Esophagus (tissue), 2 donors: ENCODE measurements at regions not wholly inside any gene's neighbourhood (a gene's known extent, or its start where the extent isn't known, plus 50 kb on each side); places are given as distances from the start of the nearest gene placed in this dataset.
A peak's percentile ranks its signal among the peaks of the same experiment; 100 is the strongest.

ENCODE experiments used
- H3K27ac ChIP-seq, 2 donors: one replicate each; pipeline ENCODE4 v1.5.1; 2013; ENCODE audit warnings: low read depth in 2 of 2, mild to moderate bottlenecking in 2 of 2, inconsistent platforms in 1 of 2, low read length in 1 of 2, moderate library complexity in 1 of 2
- H3K27me3 ChIP-seq, 2 donors: one replicate each; pipeline ENCODE4 v1.6.1; 2013; ENCODE audit warnings: low read length in 2 of 2, control low read depth in 1 of 2, mild to moderate bottlenecking in 1 of 2; ENCODE audit not compliant: insufficient read depth in 2 of 2, control insufficient read depth in 1 of 2
- H3K36me3 ChIP-seq, 2 donors: one replicate each; pipeline ENCODE4 v1.6.1; 2013; ENCODE audit warnings: low read length in 1 of 2; ENCODE audit not compliant: control insufficient read depth in 2 of 2, insufficient read depth in 2 of 2
- H3K4me1 ChIP-seq, 2 donors: one replicate each; pipeline ENCODE4 v1.6.1; 2013; ENCODE audit warnings: low read length in 1 of 2; ENCODE audit not compliant: control insufficient read depth in 2 of 2, insufficient read depth in 2 of 2
- H3K4me3 ChIP-seq, 2 donors: one replicate each; pipeline ENCODE4 v1.5.1; 2013; ENCODE audit warnings: low read length in 2 of 2, mild to moderate bottlenecking in 2 of 2, low read depth in 1 of 2, moderate library complexity in 1 of 2
- H3K9me3 ChIP-seq, 2 donors: one replicate each; pipeline ENCODE4 v1.6.1; 2013; ENCODE audit warnings: mild to moderate bottlenecking in 2 of 2, low read depth in 1 of 2, low read length in 1 of 2, moderate library complexity in 1 of 2; ENCODE audit not compliant: control insufficient read depth in 2 of 2, insufficient read depth in 1 of 2
- WGBS, 2 donors: extraction: QIAGEN DNeasy Blood & Tissue Kit; methylation state at CpG; one replicate each; pipeline ENCODE4 v1.1.7; 2013; 5-methylcytosine and 5-hydroxymethylcytosine counted together
- donor health status: healthy with polysubstance abuse.
- donor health status: Bipolar disorder and iron deficiency.

- WGBS, 2 donors: 41 to 48% methylated on average over 2 of the region's 2 CpGs
- Histone ChIP-seq H3K27ac (no peak overlapping the region), H3K36me3 (no peaks in the 10 kb centered on the region), H3K27me3 (peaks cover 2 to 5% of the 10 kb centered on the region in 2 donors), H3K4me1 (peaks cover 0 to 3% of the 10 kb centered on the region in 2 donors), H3K4me3 (no peak overlapping the region), H3K9me3 (no peaks in the 10 kb centered on the region)
These were observed 79.7 kb upstream of the FOXP4 start for GRCh38 chr6:41466437-41466990.

DNA sequence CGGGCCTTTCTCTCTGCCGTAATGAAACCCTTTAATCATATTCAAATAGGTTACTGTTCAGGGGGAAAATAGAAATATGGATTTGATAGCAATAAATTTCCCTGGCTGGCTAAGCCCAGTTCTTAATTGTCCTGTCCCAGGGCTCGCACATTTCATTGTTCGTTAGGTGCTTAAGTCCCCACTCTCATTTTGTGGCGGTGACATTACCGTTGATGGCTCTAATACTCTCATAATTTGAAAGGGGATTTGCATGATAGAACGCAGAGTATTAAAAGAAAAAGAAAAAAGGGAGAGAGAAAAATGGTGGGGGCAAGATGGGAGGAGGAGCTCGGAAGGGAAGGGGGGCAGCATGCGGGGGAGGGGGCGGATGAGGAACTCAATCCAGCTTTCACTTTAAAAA, 79.1 kb upstream of the FOXP4 start:
- Histone ChIP-seq H3K27ac (no peak overlapping the region), H3K9me3 (no peaks in the 10 kb centered on the region), H3K36me3 (no peaks in the 10 kb centered on the region), H3K4me1 (peaks cover 0 to 3% of the 10 kb centered on the region in 2 donors), H3K4me3 (no peak overlapping the region), H3K27me3 (peaks cover 2 to 5% of the 10 kb centered on the region in 2 donors)
- 64 to 72% methylated on average over 10 of the region's 10 CpGs for WGBS, 2 donors

DNA sequence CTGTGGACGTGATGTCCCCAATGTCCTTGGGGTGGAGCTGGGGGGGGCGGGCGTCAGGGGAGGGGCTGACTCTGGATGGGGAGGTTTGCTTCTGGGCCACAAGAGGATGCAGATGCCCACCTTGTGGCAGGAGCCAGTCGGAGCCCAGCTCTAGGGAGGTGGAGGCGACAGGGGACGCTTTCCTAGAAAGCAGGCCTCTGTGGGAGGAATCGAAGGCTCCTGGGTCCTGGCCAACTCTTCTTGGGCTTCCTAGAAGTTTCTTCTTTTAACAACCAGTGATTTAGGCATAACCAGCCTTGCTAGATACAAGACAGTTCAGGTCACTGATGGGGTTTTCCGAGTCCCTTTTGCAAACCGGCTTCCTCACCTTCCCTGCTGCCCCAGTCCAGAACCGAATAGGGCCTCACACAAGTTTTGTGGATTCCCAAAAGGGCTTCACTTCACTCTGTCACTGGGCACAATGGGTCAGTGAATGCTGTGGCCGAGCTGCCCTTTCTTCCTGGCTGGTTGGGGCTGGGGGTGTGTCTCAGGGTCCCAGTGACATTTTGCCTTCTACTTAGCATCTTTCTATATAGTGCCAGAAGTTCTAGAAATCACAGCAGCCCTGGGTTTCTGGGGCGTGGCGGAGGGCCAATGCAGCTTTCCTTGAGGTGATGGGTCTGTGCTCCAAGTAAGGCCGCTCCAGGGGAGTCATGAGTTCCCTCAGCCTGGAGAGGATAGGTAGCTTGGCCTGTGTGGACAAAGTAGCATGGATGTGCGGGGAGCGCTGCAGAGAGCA, 78.4 kb upstream of the FOXP4 start:
- 82 to 83% methylated on average over 16 of the region's 16 CpGs for WGBS, 2 donors
- H3K9me3 ChIP-seq: no peaks in the 10 kb centered on the region
- no peak overlapping the region for H3K27ac ChIP-seq
- H3K36me3 ChIP-seq: no peaks in the 10 kb centered on the region
- H3K27me3 ChIP-seq: peaks cover 2 to 5% of the 10 kb centered on the region in 2 donors
- no peak overlapping the region for H3K4me3 ChIP-seq
- peaks cover 0 to 3% of the 10 kb centered on the region in 2 donors for H3K4me1 ChIP-seq

- Histone ChIP-seq H3K27ac (no peak overlapping the region), H3K9me3 (no peaks in the 10 kb centered on the region), H3K27me3 (peaks cover 2 to 5% of the 10 kb centered on the region in 2 donors), H3K4me3 (no peak overlapping the region), H3K4me1 (peaks cover 0 to 3% of the 10 kb centered on the region in 2 donors), H3K36me3 (no peaks in the 10 kb centered on the region)
- 48 to 50% methylated on average over 19 to 20 of the region's 20 CpGs for WGBS, 2 donors
These were observed 76.8 kb upstream of the FOXP4 start for GRCh38 chr6:41469156-41470028.

DNA sequence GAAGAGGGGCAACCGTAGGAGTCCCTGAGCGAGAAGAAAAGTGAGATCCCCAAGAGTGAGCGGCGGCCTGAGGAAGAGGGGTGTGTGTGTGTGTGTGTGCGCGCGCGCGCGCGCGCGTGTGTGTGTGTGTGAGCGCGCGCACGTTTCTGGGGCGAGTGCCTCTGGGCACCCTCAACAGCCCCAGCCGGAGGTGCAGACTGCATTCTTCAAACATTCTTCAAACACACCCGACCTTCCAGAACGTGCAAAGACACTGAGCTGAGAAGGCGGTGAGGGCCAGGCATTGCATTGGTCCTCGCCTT, 76.2 kb upstream of the FOXP4 start:
- 7 to 10% methylated on average over 19 to 23 of the region's 23 CpGs for whole genome bisulfite sequencing, 2 donors
- Histone ChIP-seq H3K4me3 (peak overlapping the region in 1 of 2 donors; percentile 23), H3K4me1 (peaks cover 0 to 3% of the 10 kb centered on the region in 2 donors), H3K36me3 (no peaks in the 10 kb centered on the region), H3K9me3 (no peaks in the 10 kb centered on the region), H3K27ac (no peak overlapping the region), H3K27me3 (peaks cover 2 to 5% of the 10 kb centered on the region in 2 donors)

- peak overlapping the region in 1 of 2 donors; percentile 23 for H3K4me3 ChIP-seq
- peaks cover 5% of the 10 kb centered on the region in 2 donors for H3K27me3 ChIP-seq
- no peak overlapping the region for H3K27ac ChIP-seq
- H3K9me3 ChIP-seq: no peaks in the 10 kb centered on the region
- H3K4me1 ChIP-seq: peaks cover 0 to 3% of the 10 kb centered on the region in 2 donors
- no peaks in the 10 kb centered on the region for H3K36me3 ChIP-seq
- WGBS, 2 donors: 8 to 11% methylated on average over 58 to 62 of the region's 62 CpGs
These were observed 75.7 kb upstream of the FOXP4 start for GRCh38 chr6:41470331-41471063.

GRCh38 chr6:41471064-41471895, 74.9 kb upstream of the FOXP4 start:
- Histone ChIP-seq H3K4me3 (no peak overlapping the region), H3K27ac (no peak overlapping the region), H3K9me3 (no peaks in the 10 kb centered on the region), H3K36me3 (no peaks in the 10 kb centered on the region), H3K27me3 (peaks cover 5% of the 10 kb centered on the region in 2 donors), H3K4me1 (peaks cover 0 to 3% of the 10 kb centered on the region in 2 donors)
- WGBS, 2 donors: 69 to 78% methylated on average over 13 of the region's 13 CpGs

- Histone ChIP-seq H3K36me3 (no peaks in the 10 kb centered on the region), H3K4me1 (peaks cover 0 to 3% of the 10 kb centered on the region in 2 donors), H3K27ac (no peak overlapping the region), H3K9me3 (no peaks in the 10 kb centered on the region), H3K4me3 (no peak overlapping the region), H3K27me3 (peaks cover 3 to 5% of the 10 kb centered on the region in 2 donors)
- WGBS, 2 donors: 85 to 95% methylated on average over 8 of the region's 8 CpGs
These were observed 71.8 kb upstream of the FOXP4 start for GRCh38 chr6:41474213-41474933.
